Progenitor cell of endocrine pancreas (in vitro differentiated cells): ENCODE measurements at regions not wholly inside any gene's neighbourhood (a gene's known extent, or its start where the extent isn't known, plus 50 kb on each side); places are given as distances from the start of the nearest gene placed in this dataset.

ENCODE experiments used
- DNase-seq: peaks from one replicate; pipeline ENCODE4 v3.0.0; 2021; ENCODE audit warnings: low spot score; ENCODE audit not compliant: unreplicated experiment
- H3K27ac Mint-ChIP-seq: 2 replicates; pipeline ENCODE4 v1.8.0; 2021; ENCODE audit warnings: mild to moderate bottlenecking, moderate library complexity, mixed read lengths
- H3K27me3 Mint-ChIP-seq: 2 replicates; pipeline ENCODE4 v1.8.0; 2021; ENCODE audit warnings: mixed read lengths
- H3K36me3 Mint-ChIP-seq: 2 replicates; pipeline ENCODE4 v1.8.0; 2022; ENCODE audit warnings: mixed read lengths; ENCODE audit not compliant: insufficient read depth
- H3K4me1 Mint-ChIP-seq: 2 replicates; pipeline ENCODE4 v1.8.0; 2021; ENCODE audit warnings: low read depth, mixed read lengths
- H3K4me3 Mint-ChIP-seq: 2 replicates; pipeline ENCODE4 v1.8.0; 2021; ENCODE audit warnings: low read depth, mild to moderate bottlenecking, moderate library complexity, mixed read lengths
- H3K9me3 Mint-ChIP-seq: 2 replicates; pipeline ENCODE4 v1.8.0; 2021; ENCODE audit warnings: low read depth, mixed read lengths
- CTCF ChIP-seq: fragments of 200-600 bp; sonication (generic); IDR thresholded peaks from one replicate; pipeline ENCODE4 v1.5.0; 2021; ENCODE audit warnings: antibody characterized with exemption, mild to moderate bottlenecking; ENCODE audit not compliant: unreplicated experiment

- Mint-ChIP-seq H3K9me3 (peaks cover 18% of the 10 kb centered on the region), H3K27ac (peak overlapping the region; percentile 98), H3K4me3 (peak overlapping the region; percentile 94), H3K4me1 (peaks cover 3% of the 10 kb centered on the region), H3K36me3 (peaks cover 37% of the 10 kb centered on the region), H3K27me3 (no peaks in the 10 kb centered on the region)
- no peak for DNase-seq
- no peak for TF ChIP-seq CTCF
Observed at GRCh38 chr5:27474047-27474309, 435.6 kb upstream of the CDH9 start.

GRCh38 chr5:27473307-27474046 is 435.1 kb upstream of the CDH9 start:
- peaks cover 36% of the 10 kb centered on the region for H3K36me3 Mint-ChIP-seq

GRCh38 chr5:27472871-27473270 is 434.5 kb upstream of the CDH9 start:
- no peaks in the 10 kb centered on the region for H3K27me3 Mint-ChIP-seq
- H3K4me1 Mint-ChIP-seq, result peaks cover 3% of the 10 kb centered on the region
- no peak for DNase-seq
- peak overlapping the region; percentile 98 for H3K27ac Mint-ChIP-seq
- H3K36me3 Mint-ChIP-seq, result peaks cover 30% of the 10 kb centered on the region
- peak overlapping the region; percentile 94 for H3K4me3 Mint-ChIP-seq
- no peak for TF ChIP-seq CTCF
- H3K9me3 Mint-ChIP-seq, result peaks cover 17% of the 10 kb centered on the region

More at GRCh38 chr5:27473307-27474046, 435.1 kb upstream of the CDH9 start:
- Mint-ChIP-seq H3K9me3 (peaks cover 18% of the 10 kb centered on the region), H3K27ac (peak overlapping the region; percentile 98), H3K27me3 (no peaks in the 10 kb centered on the region), H3K4me1 (peaks cover 3% of the 10 kb centered on the region), H3K4me3 (peak overlapping the region; percentile 94)
- DNase-seq, result no peak
- TF ChIP-seq CTCF, result no peak

GRCh38 chr5:27472000-27472763 is 433.8 kb upstream of the CDH9 start:
- H3K36me3 Mint-ChIP-seq, result peaks cover 24% of the 10 kb centered on the region
- H3K27ac Mint-ChIP-seq, result peak overlapping the region; percentile 98
- H3K9me3 Mint-ChIP-seq, result peaks cover 11% of the 10 kb centered on the region
- no peaks in the 10 kb centered on the region for H3K27me3 Mint-ChIP-seq
- H3K4me1 Mint-ChIP-seq, result peaks cover 3% of the 10 kb centered on the region
- TF ChIP-seq CTCF, result no peak
- peak overlapping the region; percentile 94 for H3K4me3 Mint-ChIP-seq
- peak; percentile 61 for DNase-seq

- Mint-ChIP-seq H3K9me3 (peaks cover 3% of the 10 kb centered on the region), H3K27me3 (no peaks in the 10 kb centered on the region), H3K36me3 (no peaks in the 10 kb centered on the region), H3K4me3 (no peak overlapping the region), H3K4me1 (no peaks in the 10 kb centered on the region), H3K27ac (no peak overlapping the region)
- no peak for TF ChIP-seq CTCF
- DNase-seq, result no peak
Observed at GRCh38 chr5:27466959-27467358, 428.6 kb upstream of the CDH9 start.
